AG09319 (cell line): ENCODE measurements at regions not wholly inside any gene's neighbourhood (a gene's known extent, or its start where the extent isn't known, plus 50 kb on each side); places are given as distances from the start of the nearest gene placed in this dataset.

ENCODE experiments used
- DNase-seq: peaks from one replicate; pipeline ENCODE4 v3.0.0-alpha.2; 2010; ENCODE audit warnings: low read depth; ENCODE audit errors: extremely low read depth
- TF ChIP-seq, protein P1 (sequence below): IDR thresholded peaks from 2 replicates; pipeline ENCODE4 v1.5.1; 2011; ENCODE audit warnings: low read depth, mild to moderate bottlenecking, inconsistent platforms, low read length, moderate library complexity

DNA sequence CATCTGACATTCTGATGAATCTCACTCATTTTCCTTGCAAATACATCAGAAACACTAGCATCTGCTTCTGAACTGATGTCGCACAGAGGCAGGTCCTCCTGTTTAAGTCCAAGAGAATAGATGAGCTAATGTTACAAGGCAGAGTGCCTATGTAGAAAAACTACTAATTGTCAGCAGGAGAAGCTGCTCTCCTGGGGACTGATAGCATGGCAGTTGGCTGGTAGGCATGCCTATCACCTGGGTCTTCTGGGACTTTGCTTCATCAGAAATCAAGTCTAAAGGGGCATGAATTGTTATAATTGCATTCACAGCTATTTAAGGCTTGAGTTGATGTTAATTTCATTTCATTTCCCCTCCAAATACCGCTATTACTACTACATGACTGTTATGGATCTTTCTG, 457.2 kb downstream of the RAP2B start:
- TF ChIP-seq, protein P1, sequence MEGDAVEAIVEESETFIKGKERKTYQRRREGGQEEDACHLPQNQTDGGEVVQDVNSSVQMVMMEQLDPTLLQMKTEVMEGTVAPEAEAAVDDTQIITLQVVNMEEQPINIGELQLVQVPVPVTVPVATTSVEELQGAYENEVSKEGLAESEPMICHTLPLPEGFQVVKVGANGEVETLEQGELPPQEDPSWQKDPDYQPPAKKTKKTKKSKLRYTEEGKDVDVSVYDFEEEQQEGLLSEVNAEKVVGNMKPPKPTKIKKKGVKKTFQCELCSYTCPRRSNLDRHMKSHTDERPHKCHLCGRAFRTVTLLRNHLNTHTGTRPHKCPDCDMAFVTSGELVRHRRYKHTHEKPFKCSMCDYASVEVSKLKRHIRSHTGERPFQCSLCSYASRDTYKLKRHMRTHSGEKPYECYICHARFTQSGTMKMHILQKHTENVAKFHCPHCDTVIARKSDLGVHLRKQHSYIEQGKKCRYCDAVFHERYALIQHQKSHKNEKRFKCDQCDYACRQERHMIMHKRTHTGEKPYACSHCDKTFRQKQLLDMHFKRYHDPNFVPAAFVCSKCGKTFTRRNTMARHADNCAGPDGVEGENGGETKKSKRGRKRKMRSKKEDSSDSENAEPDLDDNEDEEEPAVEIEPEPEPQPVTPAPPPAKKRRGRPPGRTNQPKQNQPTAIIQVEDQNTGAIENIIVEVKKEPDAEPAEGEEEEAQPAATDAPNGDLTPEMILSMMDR: no peak
- DNase-seq: no peak

DNA sequence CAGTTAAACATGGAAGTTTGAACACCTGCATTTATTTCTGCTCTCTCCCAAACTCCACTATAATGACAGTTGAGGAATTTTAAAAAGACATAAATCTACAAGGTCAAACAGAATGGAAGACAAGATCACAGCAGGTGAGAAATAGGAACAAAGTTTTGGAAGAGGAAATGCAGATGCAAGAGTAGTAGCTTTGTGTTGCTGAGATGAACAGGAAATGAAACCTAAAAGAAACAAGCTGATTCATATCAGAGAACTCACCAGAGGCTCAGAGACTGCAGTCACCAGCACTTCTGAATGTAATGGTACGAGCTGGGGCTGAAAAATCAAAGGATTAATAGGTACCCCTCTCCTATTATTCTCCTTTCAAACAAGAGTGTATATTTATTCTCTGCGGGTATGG, 459.9 kb downstream of the RAP2B start:
- DNase-seq: no peak
- TF ChIP-seq, protein P1: no peak

DNA sequence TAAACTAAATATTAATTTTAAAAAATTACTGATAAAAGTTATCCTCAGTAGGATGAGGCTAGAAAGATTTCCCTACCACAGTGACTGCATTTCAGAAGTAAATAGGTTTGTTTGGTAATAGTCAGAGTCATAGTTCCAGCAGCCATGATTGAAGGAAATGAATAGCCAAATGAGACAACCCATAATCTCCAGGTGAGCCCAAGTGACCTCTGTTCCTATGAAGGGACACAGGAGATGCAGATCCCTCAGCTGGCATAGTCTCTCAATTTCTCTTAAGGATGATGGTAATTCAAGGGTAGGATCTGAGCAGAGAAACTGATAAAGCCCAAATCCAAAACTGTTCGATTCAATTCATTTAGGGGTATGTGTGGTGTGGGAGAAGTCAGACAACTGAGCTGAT, 461.8 kb downstream of the RAP2B start:
- no peak for DNase-seq
- TF ChIP-seq, protein P1: no peak

DNA sequence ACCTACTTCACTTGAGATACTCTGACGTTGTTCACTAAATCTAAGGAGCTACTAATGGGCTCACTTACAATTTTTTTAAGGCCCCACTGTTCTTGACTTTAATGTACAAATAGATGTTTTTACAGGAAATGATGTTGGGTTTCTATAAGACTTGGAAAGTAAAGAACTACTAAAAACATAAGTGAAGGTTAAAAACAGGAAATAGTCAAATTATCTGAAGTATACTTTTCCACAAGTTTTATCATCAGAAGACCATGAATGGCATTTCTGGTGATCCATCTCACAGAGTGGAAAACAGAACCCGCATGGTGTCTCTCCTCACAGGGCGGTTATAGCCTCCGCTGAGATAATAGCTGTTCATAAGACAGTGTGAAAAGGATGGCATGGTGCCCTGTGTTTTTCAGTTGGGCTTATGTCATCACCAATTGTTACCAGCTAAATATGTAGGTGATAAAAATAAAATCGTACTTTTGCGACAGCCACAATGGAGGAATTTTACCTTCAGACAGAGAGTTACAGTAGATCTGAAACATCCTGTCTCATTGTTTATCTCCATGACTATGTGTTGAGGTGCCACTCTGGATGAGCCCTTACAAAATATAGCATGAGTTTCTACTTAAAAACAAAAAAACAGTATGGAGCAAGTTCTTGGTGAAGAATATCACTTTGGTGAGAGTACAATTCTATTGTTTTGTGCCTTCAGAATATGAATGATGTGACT, 462.4 kb downstream of the RAP2B start:
- no peak for DNase-seq
- TF ChIP-seq, protein P1: no peak

DNA sequence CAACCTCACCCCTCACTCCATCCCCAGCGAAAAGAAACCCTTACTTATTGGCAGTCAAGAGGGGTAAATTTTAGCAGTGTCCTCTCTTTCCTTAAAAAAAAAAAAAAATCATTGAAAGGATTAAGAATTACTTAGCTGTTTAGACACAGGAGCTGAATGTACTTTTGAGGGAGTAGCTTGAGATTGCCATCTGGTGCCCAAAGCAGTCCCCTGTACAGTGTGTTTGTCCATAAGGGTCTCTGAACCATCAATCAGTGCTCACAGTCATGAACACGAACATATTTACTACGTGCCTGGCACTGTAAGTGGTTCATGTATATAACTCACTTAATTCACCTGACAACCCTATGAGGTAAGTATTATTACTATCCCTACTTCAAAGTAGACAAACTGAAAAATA, 463.5 kb downstream of the RAP2B start:
- DNase-seq: no peak

DNA sequence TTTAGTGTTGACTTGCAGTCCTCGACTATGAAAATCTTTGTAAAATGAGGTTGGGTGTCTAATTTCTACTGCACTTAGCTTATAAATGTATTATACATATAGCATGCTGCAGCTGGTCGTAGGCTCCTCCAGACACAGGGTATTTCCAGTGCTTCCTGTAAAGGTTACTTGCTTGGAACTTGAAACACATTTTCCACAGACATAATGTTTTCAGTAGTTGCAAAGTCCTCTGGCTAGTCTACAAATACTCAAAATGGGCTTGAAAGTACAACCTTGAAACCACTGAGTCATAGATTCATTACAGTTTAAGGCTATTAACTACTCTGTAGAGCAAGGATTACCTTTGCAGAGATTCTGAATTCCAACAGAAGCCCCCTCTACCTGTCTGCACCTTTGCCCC, 464.1 kb downstream of the RAP2B start:
- TF ChIP-seq, protein P1: no peak
- DNase-seq: no peak

More for the DNA sequence above, 463.5 kb downstream of the RAP2B start:
- TF ChIP-seq, protein P1: peak; percentile 30

DNA sequence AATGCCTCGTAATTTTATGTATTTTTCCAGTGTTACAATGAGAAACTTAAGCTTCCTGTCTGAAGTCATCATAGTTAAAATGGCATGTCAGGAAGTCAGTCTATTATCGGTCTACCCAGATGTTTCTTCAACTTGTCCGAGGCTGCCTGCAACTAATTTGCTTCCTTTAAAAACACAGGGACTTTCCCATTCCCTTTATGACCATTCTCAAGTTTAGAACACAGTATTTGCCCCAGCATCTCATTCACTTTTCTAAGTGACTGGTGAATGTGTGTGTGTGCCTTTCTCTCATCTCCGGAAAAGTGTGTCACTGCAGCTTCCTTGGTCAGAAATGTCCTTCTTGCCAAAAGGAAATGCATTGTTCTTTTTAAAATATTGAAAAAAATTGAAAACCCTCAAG, 466.6 kb downstream of the RAP2B start:
- TF ChIP-seq, protein P1: no peak
- DNase-seq: no peak
